IMR-90 (cell line): ENCODE measurements at regions not wholly inside any gene's neighbourhood (a gene's known extent, or its start where the extent isn't known, plus 50 kb on each side); places are given as distances from the start of the nearest gene placed in this dataset.
"Not testable (repeated sequence)": the region's sequence is repeated elsewhere in the genome, so short reads cannot be mapped to it uniquely, and the experiment has no call there.

Experiments used
- CEBPB ChIP-seq: IDR thresholded peaks from 2 replicates; pipeline ENCODE4 v1.6.1; 2012; ENCODE audit warnings: low read depth, low read length, improper control_type of control experiment
- MAFK ChIP-seq: IDR thresholded peaks from 2 replicates; pipeline ENCODE4 v1.6.1; 2012; ENCODE audit warnings: low read depth, low read length, improper control_type of control experiment
- MXI1 ChIP-seq: IDR thresholded peaks from 2 replicates; pipeline ENCODE4 v1.6.1; 2012; ENCODE audit warnings: low read depth, mild to moderate bottlenecking, low read length, moderate library complexity, borderline replicate concordance
- POLR2A ChIP-seq: IDR thresholded peaks from 2 replicates; pipeline ENCODE4 v1.6.1; 2012; ENCODE audit warnings: mild to moderate bottlenecking, low read depth, low read length
- RAD21 ChIP-seq: IDR thresholded peaks from 2 replicates; pipeline ENCODE4 v1.6.1; 2012; ENCODE audit warnings: low read length, improper control_type of control experiment
- RCOR1 ChIP-seq: IDR thresholded peaks from 2 replicates; pipeline ENCODE4 v1.6.1; 2012; ENCODE audit warnings: mild to moderate bottlenecking, low read length, improper control_type of control experiment; ENCODE audit not compliant: insufficient replicate concordance
- SMC3 ChIP-seq: fragments of 150-350 bp; IDR thresholded peaks from 2 replicates; pipeline ENCODE4 v1.6.1; 2016; ENCODE audit warnings: low read depth, mild to moderate bottlenecking, antibody characterized with exemption, low read length, moderate library complexity
- TF ChIP-seq, protein P1 (sequence below): conservative IDR thresholded peaks from 2 replicates; pipeline ENCODE4 v1.5.1; 2012; ENCODE audit warnings: mild to moderate bottlenecking, low read depth, low read length, improper control_type of control experiment
- TF ChIP-seq, protein P2 (sequence below): fragments of 150-350 bp; IDR thresholded peaks from 2 replicates; pipeline ENCODE4 v1.6.1; 2016; ENCODE audit warnings: low read depth, mild to moderate bottlenecking, low read length, moderate library complexity, borderline replicate concordance

DNA sequence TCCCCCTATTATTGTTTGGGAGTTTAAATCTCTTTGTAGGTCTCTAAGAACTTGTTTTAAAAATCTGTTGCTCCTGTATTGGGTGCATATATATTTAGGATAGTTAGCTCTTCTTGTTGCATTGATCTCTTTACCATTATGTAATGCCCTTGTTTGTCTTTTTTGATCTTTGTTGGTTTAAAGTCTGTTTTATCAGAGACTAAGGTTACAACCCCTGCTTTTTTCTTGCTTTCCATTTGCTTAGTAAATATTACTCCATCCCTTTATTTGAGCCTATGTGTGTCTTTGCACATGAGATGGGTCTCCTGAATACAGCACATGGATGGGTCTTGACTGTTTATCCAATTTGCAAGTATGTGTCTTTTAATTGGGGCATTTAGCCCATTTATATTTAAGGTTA lies 267.4 kb downstream of the ZWINT start:
- TF ChIP-seq MXI1, MAFK, POLR2A, CEBPB, SMC3, RCOR1, RAD21: not testable (repeated sequence)
- TF ChIP-seq, protein P1, sequence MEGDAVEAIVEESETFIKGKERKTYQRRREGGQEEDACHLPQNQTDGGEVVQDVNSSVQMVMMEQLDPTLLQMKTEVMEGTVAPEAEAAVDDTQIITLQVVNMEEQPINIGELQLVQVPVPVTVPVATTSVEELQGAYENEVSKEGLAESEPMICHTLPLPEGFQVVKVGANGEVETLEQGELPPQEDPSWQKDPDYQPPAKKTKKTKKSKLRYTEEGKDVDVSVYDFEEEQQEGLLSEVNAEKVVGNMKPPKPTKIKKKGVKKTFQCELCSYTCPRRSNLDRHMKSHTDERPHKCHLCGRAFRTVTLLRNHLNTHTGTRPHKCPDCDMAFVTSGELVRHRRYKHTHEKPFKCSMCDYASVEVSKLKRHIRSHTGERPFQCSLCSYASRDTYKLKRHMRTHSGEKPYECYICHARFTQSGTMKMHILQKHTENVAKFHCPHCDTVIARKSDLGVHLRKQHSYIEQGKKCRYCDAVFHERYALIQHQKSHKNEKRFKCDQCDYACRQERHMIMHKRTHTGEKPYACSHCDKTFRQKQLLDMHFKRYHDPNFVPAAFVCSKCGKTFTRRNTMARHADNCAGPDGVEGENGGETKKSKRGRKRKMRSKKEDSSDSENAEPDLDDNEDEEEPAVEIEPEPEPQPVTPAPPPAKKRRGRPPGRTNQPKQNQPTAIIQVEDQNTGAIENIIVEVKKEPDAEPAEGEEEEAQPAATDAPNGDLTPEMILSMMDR: not testable (repeated sequence)
- TF ChIP-seq, protein P2, sequence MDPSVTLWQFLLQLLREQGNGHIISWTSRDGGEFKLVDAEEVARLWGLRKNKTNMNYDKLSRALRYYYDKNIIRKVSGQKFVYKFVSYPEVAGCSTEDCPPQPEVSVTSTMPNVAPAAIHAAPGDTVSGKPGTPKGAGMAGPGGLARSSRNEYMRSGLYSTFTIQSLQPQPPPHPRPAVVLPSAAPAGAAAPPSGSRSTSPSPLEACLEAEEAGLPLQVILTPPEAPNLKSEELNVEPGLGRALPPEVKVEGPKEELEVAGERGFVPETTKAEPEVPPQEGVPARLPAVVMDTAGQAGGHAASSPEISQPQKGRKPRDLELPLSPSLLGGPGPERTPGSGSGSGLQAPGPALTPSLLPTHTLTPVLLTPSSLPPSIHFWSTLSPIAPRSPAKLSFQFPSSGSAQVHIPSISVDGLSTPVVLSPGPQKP: not testable (repeated sequence)
